Activated T-cell treated with anti-CD3 and anti-CD28 coated beads for 24 hours (primary cell): ENCODE measurements at regions not wholly inside any gene's neighbourhood (a gene's known extent, or its start where the extent isn't known, plus 50 kb on each side); places are given as distances from the start of the nearest gene placed in this dataset.

Experiments used
- DNase-seq: peaks from one replicate; pipeline ENCODE4 v3.0.0-alpha.2; 2020; ENCODE audit warnings: low read depth

GRCh38 chr9:90539286-90539685, 103.3 kb downstream of the DIRAS2 start:
- no peak for DNase-seq

- no peak for DNase-seq
Observed at GRCh38 chr9:90540734-90541133, 101.9 kb downstream of the DIRAS2 start.

- no peak for DNase-seq
Observed at GRCh38 chr9:90544488-90544887, 98.1 kb downstream of the DIRAS2 start.

GRCh38 chr9:90546200-90546599, 96.4 kb downstream of the DIRAS2 start:
- no peak for DNase-seq

GRCh38 chr9:90547896-90548295, 94.7 kb downstream of the DIRAS2 start:
- DNase-seq = no peak

GRCh38 chr9:90552317-90552716, 90.3 kb downstream of the DIRAS2 start:
- no peak for DNase-seq

- no peak for DNase-seq
Observed at GRCh38 chr9:90555351-90556057, 87.1 kb downstream of the DIRAS2 start.

- DNase-seq = no peak
Observed at GRCh38 chr9:90556897-90557675, 85.5 kb downstream of the DIRAS2 start.

GRCh38 chr9:90559075-90560073, 83.2 kb downstream of the DIRAS2 start:
- no peak for DNase-seq
